Right lobe of liver (tissue), 6 donors: ENCODE measurements at regions not wholly inside any gene's neighbourhood (a gene's known extent, or its start where the extent isn't known, plus 50 kb on each side); places are given as distances from the start of the nearest gene placed in this dataset.
A peak's percentile ranks its signal among the peaks of the same experiment; 100 is the strongest.

ENCODE experiments used
- ATAC-seq, 4 donors: fragments of 200-7000 bp; cut with Tn5 transposase; one replicate each; pipeline ENCODE4 v1.9.1; 2020; ENCODE audit warnings: mild to moderate bottlenecking in 4 of 4, moderate library complexity in 4 of 4
- DNase-seq, 3 donors: peaks; one replicate each; pipeline ENCODE4 v3.0.0-alpha.2; 2020
- H3K27ac ChIP-seq, 3 donors: fragments of 200-600 bp; one replicate each; pipeline ENCODE4 v1.8.0; 2022
- H3K27me3 ChIP-seq, 2 donors: fragments of 200-600 bp; one replicate each; pipeline ENCODE4 v1.8.0; 2022
- H3K36me3 ChIP-seq, 4 donors: fragments of 200-600 bp; sonication (generic) in 1 of 4; one replicate each; pipeline versions ENCODE4 v1.5.1 to v1.8.0; 2017 to 2022; ENCODE audit warnings: control low read depth in 1 of 4
- H3K4me1 ChIP-seq, 4 donors: fragments of 200-600 bp; sonication (generic) in 1 of 4; one replicate each; pipeline versions ENCODE4 v1.5.1 to v1.8.0; 2017 to 2022; ENCODE audit warnings: control low read depth in 1 of 4
- H3K4me3 ChIP-seq, 3 donors: fragments of 200-600 bp; one replicate each; pipeline ENCODE4 v1.8.0; 2022
- H3K9me3 ChIP-seq, 4 donors: fragments of 200-600 bp; sonication (generic) in 1 of 4; one replicate each; pipeline versions ENCODE4 v1.5.1 to v1.8.0; 2017 to 2022; ENCODE audit warnings: control low read depth in 1 of 4
- POLR2A ChIP-seq: fragments of 450-650 bp; IDR thresholded peaks from one replicate; pipeline ENCODE4 v1.6.1; 2017; ENCODE audit warnings: antibody characterized with exemption, mild to moderate bottlenecking
- WGBS: methylation state at CpG from one replicate; pipeline ENCODE4 v1.1.6; 2018; ENCODE audit warnings: low coverage, low lambda C conversion rate; ENCODE audit not compliant: insufficient coverage; ENCODE audit errors: missing lambda C conversion rate; 5-methylcytosine and 5-hydroxymethylcytosine counted together
- intact Hi-C, 2 donors: fragments of 100-400 bp; cut with DNase I; formaldehyde crosslinking; loops; one replicate each; pipeline versions ENCODE4 v1.11.2 to v1.14.1; 2022
- TF ChIP-seq, protein P1 (sequence below), 4 donors: fragments of 200-600 bp in 3 of 4; fragments of 450-650 bp in 1 of 4; IDR thresholded peaks; one replicate each; pipeline versions ENCODE4 v1.5.1 to v1.8.0; 2016 to 2022; ENCODE audit warnings: antibody characterized with exemption in 4 of 4, mild to moderate bottlenecking in 2 of 4
- donor health status: DM: no; HTN: yes; CAD: no.
- donor health status: DM: no; HTN: no; CAD: no.
- donor health status: DM: no; HTN: no; CAD: no.
- donor health status: DM: no; HTN: yes; CAD: no.
- donor health status: DM: no; HTN: yes; CAD: no.

DNA sequence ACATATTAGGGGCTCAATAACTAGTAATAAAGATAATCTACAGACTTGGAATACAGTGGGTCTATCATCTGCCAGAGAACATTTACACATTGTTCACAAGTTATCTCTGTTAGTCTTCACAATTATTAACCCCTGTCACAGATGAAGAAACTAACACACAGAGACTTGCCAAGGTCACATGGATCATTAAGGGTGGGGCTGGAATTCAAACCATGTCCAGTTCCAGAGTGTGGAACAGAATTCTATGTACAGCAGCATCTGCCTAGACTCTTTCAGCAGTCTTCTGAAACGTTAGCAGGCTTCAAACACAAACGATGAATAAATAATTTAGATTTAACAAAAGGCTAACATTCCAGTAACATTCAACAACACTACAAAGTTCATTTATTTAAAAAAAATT lies 673.9 kb upstream of the NR2F2 start:
- Histone ChIP-seq H3K4me1 (no peaks in the 10 kb centered on the region), H3K27ac (no peak overlapping the region), H3K4me3 (no peak overlapping the region), H3K9me3 (no peaks in the 10 kb centered on the region), H3K27me3 (no peaks in the 10 kb centered on the region), H3K36me3 (no peaks in the 10 kb centered on the region)
- 55% methylated on average over 2 of the region's 2 CpGs for WGBS
- ATAC-seq (no peak), DNase-seq (no peak)
- intact Hi-C loops: no loop called here
- no peak for TF ChIP-seq POLR2A
- TF ChIP-seq, protein P1, sequence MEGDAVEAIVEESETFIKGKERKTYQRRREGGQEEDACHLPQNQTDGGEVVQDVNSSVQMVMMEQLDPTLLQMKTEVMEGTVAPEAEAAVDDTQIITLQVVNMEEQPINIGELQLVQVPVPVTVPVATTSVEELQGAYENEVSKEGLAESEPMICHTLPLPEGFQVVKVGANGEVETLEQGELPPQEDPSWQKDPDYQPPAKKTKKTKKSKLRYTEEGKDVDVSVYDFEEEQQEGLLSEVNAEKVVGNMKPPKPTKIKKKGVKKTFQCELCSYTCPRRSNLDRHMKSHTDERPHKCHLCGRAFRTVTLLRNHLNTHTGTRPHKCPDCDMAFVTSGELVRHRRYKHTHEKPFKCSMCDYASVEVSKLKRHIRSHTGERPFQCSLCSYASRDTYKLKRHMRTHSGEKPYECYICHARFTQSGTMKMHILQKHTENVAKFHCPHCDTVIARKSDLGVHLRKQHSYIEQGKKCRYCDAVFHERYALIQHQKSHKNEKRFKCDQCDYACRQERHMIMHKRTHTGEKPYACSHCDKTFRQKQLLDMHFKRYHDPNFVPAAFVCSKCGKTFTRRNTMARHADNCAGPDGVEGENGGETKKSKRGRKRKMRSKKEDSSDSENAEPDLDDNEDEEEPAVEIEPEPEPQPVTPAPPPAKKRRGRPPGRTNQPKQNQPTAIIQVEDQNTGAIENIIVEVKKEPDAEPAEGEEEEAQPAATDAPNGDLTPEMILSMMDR (IDR thresholded peaks at IDR 0.05): no peak

DNA sequence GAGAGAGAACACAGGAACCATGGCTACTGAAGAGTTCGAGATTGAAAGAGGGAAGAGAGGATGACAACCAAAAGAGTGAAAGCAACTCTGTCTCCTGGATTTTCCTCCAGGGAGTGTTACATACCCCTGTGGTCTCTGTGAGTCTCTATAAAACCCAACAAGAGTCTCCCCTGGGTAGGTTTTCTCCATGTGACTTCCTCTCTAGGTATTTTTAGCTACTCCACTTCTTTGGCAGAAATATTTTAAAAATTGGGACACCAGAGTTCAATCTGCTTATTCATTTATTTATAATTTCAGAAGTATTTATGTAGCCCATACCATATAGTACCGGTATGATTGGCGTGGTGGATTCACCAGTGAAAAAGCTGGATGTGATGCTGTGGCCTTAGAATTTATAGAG lies 671.7 kb upstream of the NR2F2 start:
- Histone ChIP-seq H3K4me3 (no peak overlapping the region), H3K36me3 (no peaks in the 10 kb centered on the region), H3K27me3 (no peaks in the 10 kb centered on the region), H3K27ac (no peak overlapping the region), H3K4me1 (peaks cover 0 to 15% (median 7%) of the 10 kb centered on the region in 4 donors), H3K9me3 (no peaks in the 10 kb centered on the region)
- intact Hi-C loops: no loop called here
- TF ChIP-seq, protein P1 (IDR thresholded peaks at IDR 0.05): no peak
- TF ChIP-seq POLR2A: no peak
- DNase-seq (no peak), ATAC-seq (no peak)
- 80% methylated on average over 3 of the region's 3 CpGs for WGBS

DNA sequence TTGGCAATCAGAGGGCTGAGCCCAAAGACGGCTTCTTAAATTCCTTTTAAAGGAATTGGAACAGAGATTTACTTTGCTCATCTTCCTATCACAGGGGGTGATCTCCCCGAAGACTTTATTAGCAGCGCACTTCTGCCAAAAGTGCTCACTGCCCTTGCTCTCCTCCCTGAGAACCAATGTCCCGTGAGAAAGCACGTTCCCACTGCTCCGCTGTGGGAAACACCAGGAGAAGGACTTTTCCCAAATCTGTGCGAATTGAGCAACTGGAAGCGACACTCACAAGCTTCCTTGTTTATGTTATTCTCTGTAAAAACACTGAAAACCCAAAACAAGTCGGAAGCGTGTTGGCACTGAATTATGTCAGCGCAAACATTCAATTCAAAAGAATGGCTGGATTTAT lies 670.8 kb upstream of the NR2F2 start:
- DNase-seq (no peak), ATAC-seq (no peak)
- intact Hi-C loops: no loop called here

DNA sequence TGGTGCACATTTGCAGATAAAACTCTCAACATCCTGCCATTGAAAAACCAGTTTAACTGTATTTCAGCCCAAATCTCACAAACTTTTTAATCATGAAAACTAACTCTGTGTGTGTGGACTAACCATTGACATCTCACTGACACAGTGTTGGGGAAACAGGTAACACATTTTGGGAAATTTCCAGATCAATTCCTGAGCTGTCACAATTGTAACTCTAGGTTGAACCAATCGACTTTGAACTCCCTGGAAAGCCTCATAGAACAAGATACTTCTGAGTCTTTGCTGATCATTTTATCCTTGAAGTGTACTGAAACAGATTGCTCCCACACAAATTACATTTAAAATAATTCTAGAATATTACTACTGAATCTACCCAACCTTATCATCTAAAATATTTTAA lies 667.9 kb upstream of the NR2F2 start:
- TF ChIP-seq, protein P1 (IDR thresholded peaks at IDR 0.05): no peak
- TF ChIP-seq POLR2A: no peak
- Histone ChIP-seq H3K9me3 (no peaks in the 10 kb centered on the region), H3K4me1 (peaks cover 0 to 28% (median 12%) of the 10 kb centered on the region in 4 donors), H3K27me3 (no peaks in the 10 kb centered on the region), H3K27ac (no peak overlapping the region), H3K36me3 (no peaks in the 10 kb centered on the region), H3K4me3 (no peak overlapping the region)
- 27% methylated on average over 1 of the region's 1 CpG for WGBS
- DNase-seq (no peak), ATAC-seq (peak; percentile 58 to 64 (median 63))
- intact Hi-C loops: no loop called here

More for the DNA sequence above, 670.8 kb upstream of the NR2F2 start:
- WGBS: 73% methylated on average over 10 of the region's 11 CpGs
- no peak for TF ChIP-seq POLR2A
- no peak overlapping the region for H3K27ac ChIP-seq
- H3K27me3 ChIP-seq: no peaks in the 10 kb centered on the region
- H3K4me1 ChIP-seq: peaks cover 0 to 23% (median 9%) of the 10 kb centered on the region in 4 donors
- no peaks in the 10 kb centered on the region for H3K9me3 ChIP-seq
- H3K36me3 ChIP-seq: no peaks in the 10 kb centered on the region
- no peak overlapping the region for H3K4me3 ChIP-seq

GRCh38 chr15:95663156-95664100 lies 667.1 kb upstream of the NR2F2 start:
- DNase-seq (no peak), ATAC-seq (peak in 3 of 4 donors; percentile 13 to 50 (median 24))
- no peaks in the 10 kb centered on the region for H3K36me3 ChIP-seq
- TF ChIP-seq POLR2A: no peak
- TF ChIP-seq, protein P1 (IDR thresholded peaks at IDR 0.05): no peak
- H3K4me1 ChIP-seq: peaks cover 0 to 28% (median 12%) of the 10 kb centered on the region in 4 donors
- no peak overlapping the region for H3K4me3 ChIP-seq
- H3K27ac ChIP-seq: peak overlapping the region in 1 of 3 donors; percentile 56
- 39% methylated on average over 5 of the region's 6 CpGs for WGBS
- H3K9me3 ChIP-seq: no peaks in the 10 kb centered on the region
- intact Hi-C loops: no loop called here
- H3K27me3 ChIP-seq: no peaks in the 10 kb centered on the region
